Lower lobe of right lung (tissue), 2 donors: ENCODE measurements at regions not wholly inside any gene's neighbourhood (a gene's known extent, or its start where the extent isn't known, plus 50 kb on each side); places are given as distances from the start of the nearest gene placed in this dataset.

Source experiments
- ATAC-seq, 2 donors: fragments of 200-7000 bp; cut with Tn5 transposase; one replicate each; pipeline ENCODE4 v1.9.1; 2020 to 2022; ENCODE audit warnings: mild to moderate bottlenecking in 2 of 2, moderate library complexity in 2 of 2
- DNase-seq: peaks from one replicate; pipeline ENCODE4 v3.0.0-alpha.2; 2020
- H3K27ac ChIP-seq: fragments of 200-600 bp; one replicate; pipeline ENCODE4 v1.8.0; 2022
- H3K27me3 ChIP-seq: fragments of 200-600 bp; one replicate; pipeline ENCODE4 v1.8.0; 2022; ENCODE audit warnings: low read depth
- H3K36me3 ChIP-seq: fragments of 200-600 bp; one replicate; pipeline ENCODE4 v1.8.0; 2022; ENCODE audit warnings: mild to moderate bottlenecking
- H3K4me1 ChIP-seq: fragments of 200-600 bp; one replicate; pipeline ENCODE4 v1.8.0; 2022
- H3K4me3 ChIP-seq: fragments of 200-600 bp; one replicate; pipeline ENCODE4 v1.8.0; 2022; ENCODE audit warnings: mild to moderate bottlenecking
- H3K9me3 ChIP-seq: fragments of 200-600 bp; one replicate; pipeline ENCODE4 v1.8.0; 2022
- CTCF ChIP-seq: fragments of 200-600 bp; IDR thresholded peaks from one replicate; pipeline ENCODE4 v1.8.0; 2022; ENCODE audit warnings: antibody characterized with exemption, mild to moderate bottlenecking
- intact Hi-C: fragments of 100-400 bp; cut with DNase I; formaldehyde crosslinking; loops from one replicate; pipeline ENCODE4 v1.11.0; 2022
- donor health status: DM: no; HTN: yes; CAD: no; lungs with severe emphysema.

GRCh38 chr5:4036861-4037260, 441.2 kb downstream of the IRX1 start:
- Histone ChIP-seq H3K36me3 (no peaks in the 10 kb centered on the region), H3K4me3 (no peak overlapping the region), H3K27ac (no peak overlapping the region), H3K9me3 (no peaks in the 10 kb centered on the region), H3K27me3 (no peaks in the 10 kb centered on the region), H3K4me1 (no peaks in the 10 kb centered on the region)
- no peak for DNase-seq
- no peak for ATAC-seq
- no peak for TF ChIP-seq CTCF
- intact Hi-C loops, result no loop called here

GRCh38 chr5:4038994-4039393, 443.4 kb downstream of the IRX1 start:
- H3K4me3 ChIP-seq, result no peak overlapping the region
- H3K36me3 ChIP-seq, result no peaks in the 10 kb centered on the region
- no peak for ATAC-seq
- no peaks in the 10 kb centered on the region for H3K9me3 ChIP-seq
- intact Hi-C loops, result no loop called here
- no peaks in the 10 kb centered on the region for H3K27me3 ChIP-seq
- TF ChIP-seq CTCF, result no peak
- no peak overlapping the region for H3K27ac ChIP-seq
- no peak for DNase-seq
- H3K4me1 ChIP-seq, result no peaks in the 10 kb centered on the region

DNA sequence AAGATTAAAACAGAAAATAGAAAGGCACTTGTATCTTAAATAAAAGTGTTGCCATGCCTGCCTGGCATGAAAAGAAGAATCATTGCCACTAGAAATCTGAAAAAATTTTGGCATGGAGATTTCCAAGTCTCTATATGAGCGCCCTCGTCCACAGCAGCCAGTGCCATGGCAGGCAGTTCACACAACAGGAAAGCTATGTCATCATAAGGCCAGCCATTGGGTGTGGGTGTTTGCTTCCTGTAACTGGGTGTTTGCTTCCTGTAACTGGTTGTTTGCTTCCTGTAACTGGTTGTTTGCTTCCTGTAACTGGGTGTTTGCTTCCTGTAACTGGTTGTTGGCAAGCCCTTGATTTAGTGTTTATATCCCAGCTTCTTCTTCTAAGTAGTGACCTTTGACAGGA, 446.7 kb downstream of the IRX1 start:
- Histone ChIP-seq H3K27me3 (no peaks in the 10 kb centered on the region), H3K27ac (peak overlapping the region; percentile 49), H3K9me3 (no peaks in the 10 kb centered on the region), H3K4me1 (no peaks in the 10 kb centered on the region), H3K36me3 (no peaks in the 10 kb centered on the region), H3K4me3 (no peak overlapping the region)
- intact Hi-C loops, result no loop called here
- DNase-seq, result no peak
- TF ChIP-seq CTCF, result no peak
- peak in 1 of 2 donors; percentile 47 for ATAC-seq

DNA sequence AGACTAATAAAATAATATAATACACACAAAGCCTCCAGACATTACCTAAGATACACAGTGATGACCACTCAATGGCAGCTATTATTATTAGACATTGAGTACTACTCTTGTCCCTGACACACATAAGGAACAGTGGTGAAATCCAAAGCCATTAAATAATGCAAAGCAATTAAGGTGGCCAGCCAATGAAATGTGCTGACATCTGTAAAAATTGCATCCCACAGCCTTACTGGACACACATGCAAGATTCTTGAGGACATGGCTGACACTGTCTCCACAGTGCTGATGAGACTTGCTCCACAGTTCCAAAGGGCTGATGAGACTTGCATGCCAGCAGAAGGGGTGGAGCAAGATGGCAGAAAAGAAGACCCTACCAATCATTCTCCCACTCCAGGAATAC, 447.5 kb downstream of the IRX1 start:
- no peaks in the 10 kb centered on the region for H3K9me3 ChIP-seq
- ATAC-seq, result no peak
- no peak overlapping the region for H3K4me3 ChIP-seq
- H3K4me1 ChIP-seq, result no peaks in the 10 kb centered on the region
- intact Hi-C loops, result no loop called here
- H3K27me3 ChIP-seq, result no peaks in the 10 kb centered on the region
- TF ChIP-seq CTCF, result no peak
- H3K36me3 ChIP-seq, result no peaks in the 10 kb centered on the region
- no peak overlapping the region for H3K27ac ChIP-seq
- DNase-seq, result no peak

GRCh38 chr5:4044881-4045280, 449.2 kb downstream of the IRX1 start:
- DNase-seq, result no peak
- no peak overlapping the region for H3K4me3 ChIP-seq
- H3K4me1 ChIP-seq, result no peaks in the 10 kb centered on the region
- no peak overlapping the region for H3K27ac ChIP-seq
- H3K27me3 ChIP-seq, result no peaks in the 10 kb centered on the region
- H3K36me3 ChIP-seq, result no peaks in the 10 kb centered on the region
- TF ChIP-seq CTCF, result no peak
- intact Hi-C loops, result no loop called here
- no peaks in the 10 kb centered on the region for H3K9me3 ChIP-seq
- ATAC-seq, result no peak

GRCh38 chr5:4048398-4048797, 452.8 kb downstream of the IRX1 start:
- intact Hi-C loops, result no loop called here
- Histone ChIP-seq H3K4me1 (no peaks in the 10 kb centered on the region), H3K27me3 (no peaks in the 10 kb centered on the region), H3K4me3 (no peak overlapping the region), H3K36me3 (no peaks in the 10 kb centered on the region), H3K9me3 (no peaks in the 10 kb centered on the region), H3K27ac (no peak overlapping the region)
- DNase-seq, result no peak
- ATAC-seq, result no peak
- no peak for TF ChIP-seq CTCF
